PFSK-1 (cell line): ENCODE measurements at regions not wholly inside any gene's neighbourhood (a gene's known extent, or its start where the extent isn't known, plus 50 kb on each side); places are given as distances from the start of the nearest gene placed in this dataset.

Experiments
- FOXP2 ChIP-seq: optimal IDR thresholded peaks from 2 replicates; pipeline ENCODE3; 2011; ENCODE audit warnings: borderline replicate concordance, control low read depth, inconsistent platforms; ENCODE audit not compliant: insufficient read depth; ENCODE audit errors: extremely low read length, extremely low read depth
- POLR2AphosphoS5 ChIP-seq: IDR thresholded peaks from 2 replicates; pipeline ENCODE4 v1.6.1; 2012; ENCODE audit warnings: low read depth, mild to moderate bottlenecking, control low read depth, low read length, moderate library complexity
- SIN3A ChIP-seq: IDR thresholded peaks from 2 replicates; pipeline ENCODE4 v1.6.1; 2012; ENCODE audit warnings: mild to moderate bottlenecking, low read length, moderate library complexity, borderline replicate concordance; ENCODE audit not compliant: insufficient read depth
- TAF1 ChIP-seq: IDR thresholded peaks from 2 replicates; pipeline ENCODE4 v1.6.1; 2012; ENCODE audit warnings: low read length, control low read depth, borderline replicate concordance; ENCODE audit not compliant: insufficient read depth
- TF ChIP-seq, protein P1 (sequence below), 2 experiments: IDR thresholded peaks; 2 replicates each; pipeline versions ENCODE4 v1.6.1 to v1.8.0; 2011 to 2012; ENCODE audit warnings: low read depth in 2 of 2, low read length in 2 of 2, control low read depth in 1 of 2, inconsistent platforms in 1 of 2, mild to moderate bottlenecking in 1 of 2, moderate library complexity in 1 of 2; ENCODE audit not compliant: insufficient read depth in 1 of 2

DNA sequence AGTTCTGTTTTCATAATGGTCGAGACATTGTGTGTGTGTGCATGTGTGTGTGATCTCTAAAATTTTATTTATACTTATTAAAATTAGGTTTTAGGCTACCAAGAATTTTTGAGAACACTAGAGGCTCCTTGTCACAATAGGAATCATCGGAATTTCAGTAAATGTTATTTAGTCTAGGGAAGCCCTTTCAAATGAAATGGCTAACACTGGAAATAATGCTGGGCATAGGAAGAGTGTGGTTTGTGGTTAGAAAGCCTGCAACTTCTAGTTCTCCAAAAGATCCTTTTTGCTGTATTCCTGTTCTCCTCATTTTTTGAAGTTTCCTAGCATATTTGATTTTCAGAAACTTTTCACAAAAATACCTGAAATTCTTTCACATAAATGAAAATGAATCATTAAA, 92.5 kb upstream of the MBNL1 start:
- TF ChIP-seq SIN3A, result no peak
- TF ChIP-seq POLR2AphosphoS5, result no peak
- TF ChIP-seq TAF1, result no peak
- TF ChIP-seq, protein P1, sequence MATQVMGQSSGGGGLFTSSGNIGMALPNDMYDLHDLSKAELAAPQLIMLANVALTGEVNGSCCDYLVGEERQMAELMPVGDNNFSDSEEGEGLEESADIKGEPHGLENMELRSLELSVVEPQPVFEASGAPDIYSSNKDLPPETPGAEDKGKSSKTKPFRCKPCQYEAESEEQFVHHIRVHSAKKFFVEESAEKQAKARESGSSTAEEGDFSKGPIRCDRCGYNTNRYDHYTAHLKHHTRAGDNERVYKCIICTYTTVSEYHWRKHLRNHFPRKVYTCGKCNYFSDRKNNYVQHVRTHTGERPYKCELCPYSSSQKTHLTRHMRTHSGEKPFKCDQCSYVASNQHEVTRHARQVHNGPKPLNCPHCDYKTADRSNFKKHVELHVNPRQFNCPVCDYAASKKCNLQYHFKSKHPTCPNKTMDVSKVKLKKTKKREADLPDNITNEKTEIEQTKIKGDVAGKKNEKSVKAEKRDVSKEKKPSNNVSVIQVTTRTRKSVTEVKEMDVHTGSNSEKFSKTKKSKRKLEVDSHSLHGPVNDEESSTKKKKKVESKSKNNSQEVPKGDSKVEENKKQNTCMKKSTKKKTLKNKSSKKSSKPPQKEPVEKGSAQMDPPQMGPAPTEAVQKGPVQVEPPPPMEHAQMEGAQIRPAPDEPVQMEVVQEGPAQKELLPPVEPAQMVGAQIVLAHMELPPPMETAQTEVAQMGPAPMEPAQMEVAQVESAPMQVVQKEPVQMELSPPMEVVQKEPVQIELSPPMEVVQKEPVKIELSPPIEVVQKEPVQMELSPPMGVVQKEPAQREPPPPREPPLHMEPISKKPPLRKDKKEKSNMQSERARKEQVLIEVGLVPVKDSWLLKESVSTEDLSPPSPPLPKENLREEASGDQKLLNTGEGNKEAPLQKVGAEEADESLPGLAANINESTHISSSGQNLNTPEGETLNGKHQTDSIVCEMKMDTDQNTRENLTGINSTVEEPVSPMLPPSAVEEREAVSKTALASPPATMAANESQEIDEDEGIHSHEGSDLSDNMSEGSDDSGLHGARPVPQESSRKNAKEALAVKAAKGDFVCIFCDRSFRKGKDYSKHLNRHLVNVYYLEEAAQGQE (IDR thresholded peaks at IDR 0.05; ENCODE audit: insufficient read depth in 1 of 2, low read depth in 2 of 2, low read length in 2 of 2), result no peak
- no peak for TF ChIP-seq FOXP2
